WTC11 (cell line): ENCODE measurements at regions not wholly inside any gene's neighbourhood (a gene's known extent, or its start where the extent isn't known, plus 50 kb on each side); places are given as distances from the start of the nearest gene placed in this dataset.

Experiments used
- ATAC-seq: fragments of 200-7000 bp; cut with Tn5 transposase; 2 replicates; pipeline ENCODE4 v1.10.0; 2021; ENCODE audit warnings: mild to moderate bottlenecking, moderate library complexity
- CTCF ChIA-PET: fragments of 300-600 bp; sonication (Branson Sonifier 250); formaldehyde crosslinking; loops from one replicate; lab custom pipeline; 2021; ENCODE audit warnings: antibody characterized with exemption; lab: Charles Lee
- POLR2A ChIA-PET: fragments of 350-600 bp; sonication (Branson Sonifier 250); formaldehyde crosslinking; loops from one replicate; lab custom pipeline; 2021; ENCODE audit warnings: antibody characterized with exemption; lab: Charles Lee
- DNase-seq: peaks from one replicate; pipeline ENCODE4 v3.0.0; 2021; ENCODE audit warnings: low spot score
- H3K27ac Mint-ChIP-seq: 2 replicates; pipeline ENCODE4 v1.8.0; 2021; ENCODE audit warnings: mixed read lengths
- H3K27me3 Mint-ChIP-seq: 2 replicates; pipeline ENCODE4 v1.8.0; 2021; ENCODE audit warnings: low read depth, mild to moderate bottlenecking, moderate library complexity, mixed read lengths
- H3K36me3 Mint-ChIP-seq: 2 replicates; pipeline ENCODE4 v1.8.0; 2021; ENCODE audit warnings: mixed read lengths
- H3K4me1 Mint-ChIP-seq: 2 replicates; pipeline ENCODE4 v1.8.0; 2022; ENCODE audit warnings: mixed read lengths
- H3K4me3 Mint-ChIP-seq: 2 replicates; pipeline ENCODE4 v1.8.0; 2021; ENCODE audit warnings: mild to moderate bottlenecking, moderate library complexity, mixed read lengths
- H3K9me3 Mint-ChIP-seq: 2 replicates; pipeline ENCODE4 v1.8.0; 2021; ENCODE audit warnings: mixed read lengths
- CREM ChIP-seq: sonication (generic); formaldehyde crosslinking; IDR thresholded peaks from 2 replicates; pipeline ENCODE4 v1.8.1; 2022; ENCODE audit warnings: mild to moderate bottlenecking, missing genetic modification reagents, moderate library complexity
- ELF4 ChIP-seq: sonication (generic); formaldehyde crosslinking; IDR thresholded peaks from 2 replicates; pipeline ENCODE4 v1.8.1; 2022; ENCODE audit warnings: low read depth, mild to moderate bottlenecking, moderate library complexity, missing genetic modification reagents
- FOXK1 ChIP-seq: sonication (generic); formaldehyde crosslinking; IDR thresholded peaks from 2 replicates; pipeline ENCODE4 v1.8.0; 2022; ENCODE audit warnings: mild to moderate bottlenecking, moderate library complexity, missing genetic modification reagents
- MXD4 ChIP-seq: fragments of 250-450 bp; sonication (Bioruptor Pico); IDR thresholded peaks from 2 replicates; pipeline ENCODE4 v1.8.0; 2021; ENCODE audit warnings: mild to moderate bottlenecking, moderate library complexity, borderline replicate concordance
- NFYB ChIP-seq: sonication (generic); formaldehyde crosslinking; conservative IDR thresholded peaks from 2 replicates; pipeline ENCODE4 v1.8.0; 2022; ENCODE audit warnings: low read depth, missing genetic modification reagents
- OVOL2 ChIP-seq: fragments of 250-450 bp; sonication (Bioruptor Pico); IDR thresholded peaks from 2 replicates; pipeline ENCODE4 v1.9.0; 2021; ENCODE audit warnings: mild to moderate bottlenecking, borderline replicate concordance
- ZNF396 ChIP-seq: fragments of 250-450 bp; sonication (Bioruptor Pico); IDR thresholded peaks from 2 replicates; pipeline ENCODE4 v1.8.0; 2021; ENCODE audit warnings: mild to moderate bottlenecking, moderate library complexity, borderline replicate concordance
- ZNF423 ChIP-seq: fragments of 250-450 bp; sonication (Bioruptor Pico); IDR thresholded peaks from 2 replicates; pipeline ENCODE4 v2.1.2; 2022; ENCODE audit warnings: mild to moderate bottlenecking, moderate library complexity
- TF ChIP-seq, protein P1 (sequence below): sonication (generic); formaldehyde crosslinking; IDR thresholded peaks from 2 replicates; pipeline ENCODE4 v1.8.1; 2023; ENCODE audit warnings: mild to moderate bottlenecking, missing genetic modification reagents, moderate library complexity
- TF ChIP-seq, protein P2 (sequence below): fragments of 250-450 bp; sonication (Bioruptor Pico); IDR thresholded peaks from 2 replicates; pipeline ENCODE4 v1.8.0; 2021; ENCODE audit warnings: mild to moderate bottlenecking
- TF ChIP-seq, protein P3 (sequence below): sonication (generic); formaldehyde crosslinking; IDR thresholded peaks from 2 replicates; pipeline ENCODE4 v1.8.0; 2022; ENCODE audit warnings: mild to moderate bottlenecking, missing genetic modification reagents
- TF ChIP-seq, protein P4 (sequence below): sonication (generic); formaldehyde crosslinking; IDR thresholded peaks from 2 replicates; pipeline ENCODE4 v1.8.1; 2022; ENCODE audit warnings: low read depth, missing genetic modification reagents, borderline replicate concordance
- TF ChIP-seq, protein P5 (sequence below): sonication (generic); formaldehyde crosslinking; IDR thresholded peaks from 2 replicates; pipeline ENCODE4 v1.8.0; 2022; ENCODE audit warnings: mild to moderate bottlenecking, missing genetic modification reagents
- TF ChIP-seq, protein P6 (sequence below): sonication (generic); formaldehyde crosslinking; IDR thresholded peaks from 2 replicates; pipeline ENCODE4 v1.8.0; 2022; ENCODE audit warnings: missing genetic modification reagents

DNA sequence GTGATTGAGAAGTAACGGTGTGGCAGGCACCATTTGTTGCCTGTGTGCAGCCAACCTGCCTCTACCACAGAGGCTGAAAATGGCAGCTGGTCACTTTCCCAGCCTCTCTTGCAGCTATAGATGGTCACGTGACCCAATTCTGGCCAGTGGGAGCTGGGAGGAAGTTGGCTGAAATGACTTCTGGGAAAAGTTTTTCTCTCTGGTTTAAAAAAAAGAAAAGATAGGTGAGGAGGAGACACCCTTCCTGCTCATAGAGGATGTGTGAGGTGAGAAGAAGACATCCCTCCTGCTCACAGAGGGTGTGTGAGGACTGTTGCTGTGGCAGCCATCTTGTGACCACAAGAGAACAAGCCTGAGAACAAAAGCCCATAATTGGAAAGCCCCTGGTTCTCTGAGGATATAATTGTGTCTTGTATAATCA is 122.8 kb downstream of the SYF2 start:
- H3K27ac Mint-ChIP-seq: no peak overlapping the region
- ChIA-PET CTCF (no interaction called here), POLR2A (no interaction called here)
- peaks cover 6% of the 10 kb centered on the region for H3K27me3 Mint-ChIP-seq
- peaks cover 7% of the 10 kb centered on the region for H3K36me3 Mint-ChIP-seq
- TF ChIP-seq CREM (CRISPR knock-in tag) (no peak), FOXK1 (no peak), NFYB (CRISPR knock-in tag) (no peak), MXD4 (no peak)
- TF ChIP-seq, protein P1, sequence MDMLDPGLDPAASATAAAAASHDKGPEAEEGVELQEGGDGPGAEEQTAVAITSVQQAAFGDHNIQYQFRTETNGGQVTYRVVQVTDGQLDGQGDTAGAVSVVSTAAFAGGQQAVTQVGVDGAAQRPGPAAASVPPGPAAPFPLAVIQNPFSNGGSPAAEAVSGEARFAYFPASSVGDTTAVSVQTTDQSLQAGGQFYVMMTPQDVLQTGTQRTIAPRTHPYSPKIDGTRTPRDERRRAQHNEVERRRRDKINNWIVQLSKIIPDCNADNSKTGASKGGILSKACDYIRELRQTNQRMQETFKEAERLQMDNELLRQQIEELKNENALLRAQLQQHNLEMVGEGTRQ (CRISPR knock-in tag): 0 out of 2 replicates have a peak, but pooled peaks have one; percentile 21
- TF ChIP-seq, protein P2, sequence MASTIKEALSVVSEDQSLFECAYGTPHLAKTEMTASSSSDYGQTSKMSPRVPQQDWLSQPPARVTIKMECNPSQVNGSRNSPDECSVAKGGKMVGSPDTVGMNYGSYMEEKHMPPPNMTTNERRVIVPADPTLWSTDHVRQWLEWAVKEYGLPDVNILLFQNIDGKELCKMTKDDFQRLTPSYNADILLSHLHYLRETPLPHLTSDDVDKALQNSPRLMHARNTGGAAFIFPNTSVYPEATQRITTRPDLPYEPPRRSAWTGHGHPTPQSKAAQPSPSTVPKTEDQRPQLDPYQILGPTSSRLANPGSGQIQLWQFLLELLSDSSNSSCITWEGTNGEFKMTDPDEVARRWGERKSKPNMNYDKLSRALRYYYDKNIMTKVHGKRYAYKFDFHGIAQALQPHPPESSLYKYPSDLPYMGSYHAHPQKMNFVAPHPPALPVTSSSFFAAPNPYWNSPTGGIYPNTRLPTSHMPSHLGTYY (CRISPR knock-in tag): no peak
- H3K4me1 Mint-ChIP-seq: peaks cover 6% of the 10 kb centered on the region
- H3K9me3 Mint-ChIP-seq: peaks cover 10% of the 10 kb centered on the region
- ATAC-seq (no peak), DNase-seq (no peak)
- H3K4me3 Mint-ChIP-seq: no peak overlapping the region

DNA sequence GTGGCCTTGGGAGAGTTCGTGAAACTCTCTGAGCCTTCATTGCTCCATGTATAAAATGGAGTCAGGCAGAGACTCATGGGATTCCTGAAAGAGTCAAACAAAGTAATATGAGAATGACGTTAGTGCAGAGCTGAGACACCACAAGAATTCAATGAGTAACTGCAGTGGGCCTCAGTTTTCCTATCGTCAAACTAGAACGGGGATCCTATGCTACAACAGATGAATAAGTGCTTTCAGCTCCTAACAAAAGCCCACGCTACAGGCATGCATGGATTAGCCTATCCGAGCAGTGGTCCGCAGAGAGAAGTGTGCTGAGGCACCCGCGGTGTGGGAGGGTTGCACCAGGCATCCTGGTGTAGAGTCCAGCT is 124.7 kb downstream of the SYF2 start:
- ATAC-seq (no peak), DNase-seq (no peak)
- Mint-ChIP-seq H3K36me3 (peaks cover 7% of the 10 kb centered on the region), H3K4me1 (peaks cover 6% of the 10 kb centered on the region), H3K27ac (no peak overlapping the region), H3K27me3 (peaks cover 6% of the 10 kb centered on the region), H3K9me3 (peaks cover 10% of the 10 kb centered on the region), H3K4me3 (no peak overlapping the region)
- ChIA-PET CTCF (interaction anchor here (1.6 kb wide), 1 partner anchor 259 kb away, joined by 3 read pairs; no protein-coding TSS in a partner anchor), POLR2A (no interaction called here)
- TF ChIP-seq, protein P3, sequence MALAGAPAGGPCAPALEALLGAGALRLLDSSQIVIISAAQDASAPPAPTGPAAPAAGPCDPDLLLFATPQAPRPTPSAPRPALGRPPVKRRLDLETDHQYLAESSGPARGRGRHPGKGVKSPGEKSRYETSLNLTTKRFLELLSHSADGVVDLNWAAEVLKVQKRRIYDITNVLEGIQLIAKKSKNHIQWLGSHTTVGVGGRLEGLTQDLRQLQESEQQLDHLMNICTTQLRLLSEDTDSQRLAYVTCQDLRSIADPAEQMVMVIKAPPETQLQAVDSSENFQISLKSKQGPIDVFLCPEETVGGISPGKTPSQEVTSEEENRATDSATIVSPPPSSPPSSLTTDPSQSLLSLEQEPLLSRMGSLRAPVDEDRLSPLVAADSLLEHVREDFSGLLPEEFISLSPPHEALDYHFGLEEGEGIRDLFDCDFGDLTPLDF (CRISPR knock-in tag): no peak
- TF ChIP-seq ZNF396 (CRISPR knock-in tag) (no peak), ELF4 (CRISPR knock-in tag) (no peak), ZNF423 (no peak), OVOL2 (CRISPR knock-in tag) (no peak)
- TF ChIP-seq, protein P1 (CRISPR knock-in tag): no peak
- TF ChIP-seq, protein P4, sequence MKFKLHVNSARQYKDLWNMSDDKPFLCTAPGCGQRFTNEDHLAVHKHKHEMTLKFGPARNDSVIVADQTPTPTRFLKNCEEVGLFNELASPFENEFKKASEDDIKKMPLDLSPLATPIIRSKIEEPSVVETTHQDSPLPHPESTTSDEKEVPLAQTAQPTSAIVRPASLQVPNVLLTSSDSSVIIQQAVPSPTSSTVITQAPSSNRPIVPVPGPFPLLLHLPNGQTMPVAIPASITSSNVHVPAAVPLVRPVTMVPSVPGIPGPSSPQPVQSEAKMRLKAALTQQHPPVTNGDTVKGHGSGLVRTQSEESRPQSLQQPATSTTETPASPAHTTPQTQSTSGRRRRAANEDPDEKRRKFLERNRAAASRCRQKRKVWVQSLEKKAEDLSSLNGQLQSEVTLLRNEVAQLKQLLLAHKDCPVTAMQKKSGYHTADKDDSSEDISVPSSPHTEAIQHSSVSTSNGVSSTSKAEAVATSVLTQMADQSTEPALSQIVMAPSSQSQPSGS (CRISPR knock-in tag): no peak
- TF ChIP-seq, protein P5, sequence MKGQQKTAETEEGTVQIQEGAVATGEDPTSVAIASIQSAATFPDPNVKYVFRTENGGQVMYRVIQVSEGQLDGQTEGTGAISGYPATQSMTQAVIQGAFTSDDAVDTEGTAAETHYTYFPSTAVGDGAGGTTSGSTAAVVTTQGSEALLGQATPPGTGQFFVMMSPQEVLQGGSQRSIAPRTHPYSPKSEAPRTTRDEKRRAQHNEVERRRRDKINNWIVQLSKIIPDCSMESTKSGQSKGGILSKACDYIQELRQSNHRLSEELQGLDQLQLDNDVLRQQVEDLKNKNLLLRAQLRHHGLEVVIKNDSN (CRISPR knock-in tag): no peak

DNA sequence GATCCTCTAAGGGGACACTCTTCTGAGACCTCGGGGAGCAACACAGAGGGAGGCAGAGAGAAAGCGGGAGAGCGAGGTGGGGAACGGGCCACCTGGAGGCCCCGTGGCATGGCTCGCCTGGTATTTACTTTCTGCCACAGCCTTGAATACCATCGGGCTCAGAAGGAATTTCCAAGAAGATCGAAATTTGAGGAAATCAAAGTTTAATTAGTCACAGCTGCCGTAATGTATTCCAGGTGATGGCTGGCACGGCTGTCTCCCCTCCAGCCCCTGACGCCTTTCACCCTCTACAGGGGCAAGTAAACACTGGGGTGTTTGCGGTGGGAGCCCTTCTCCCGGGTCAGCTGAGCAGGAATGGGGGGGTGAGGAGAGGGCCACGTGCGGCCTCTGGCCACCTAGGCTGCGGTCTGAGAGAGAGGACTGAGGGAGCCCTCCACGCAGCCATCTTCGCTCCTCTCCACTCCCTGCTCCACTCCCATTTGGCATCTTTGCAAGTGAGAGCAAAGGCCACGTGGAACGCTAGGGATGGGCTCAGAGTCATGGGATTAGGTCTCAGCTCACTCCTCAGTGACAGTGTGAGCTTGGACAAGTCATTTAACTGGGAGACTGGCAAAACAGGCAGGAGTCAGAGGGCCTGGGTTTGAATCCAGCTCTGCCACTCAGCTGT is 125.2 kb downstream of the SYF2 start:
- H3K27ac Mint-ChIP-seq: no peak overlapping the region
- CTCF ChIA-PET: interaction anchor here (1.6 kb wide), 1 partner anchor 259 kb away, joined by 3 read pairs; no protein-coding TSS in a partner anchor
- H3K36me3 Mint-ChIP-seq: peaks cover 7% of the 10 kb centered on the region
- POLR2A ChIA-PET: no interaction called here
- peaks cover 6% of the 10 kb centered on the region for H3K4me1 Mint-ChIP-seq
- TF ChIP-seq, protein P6, sequence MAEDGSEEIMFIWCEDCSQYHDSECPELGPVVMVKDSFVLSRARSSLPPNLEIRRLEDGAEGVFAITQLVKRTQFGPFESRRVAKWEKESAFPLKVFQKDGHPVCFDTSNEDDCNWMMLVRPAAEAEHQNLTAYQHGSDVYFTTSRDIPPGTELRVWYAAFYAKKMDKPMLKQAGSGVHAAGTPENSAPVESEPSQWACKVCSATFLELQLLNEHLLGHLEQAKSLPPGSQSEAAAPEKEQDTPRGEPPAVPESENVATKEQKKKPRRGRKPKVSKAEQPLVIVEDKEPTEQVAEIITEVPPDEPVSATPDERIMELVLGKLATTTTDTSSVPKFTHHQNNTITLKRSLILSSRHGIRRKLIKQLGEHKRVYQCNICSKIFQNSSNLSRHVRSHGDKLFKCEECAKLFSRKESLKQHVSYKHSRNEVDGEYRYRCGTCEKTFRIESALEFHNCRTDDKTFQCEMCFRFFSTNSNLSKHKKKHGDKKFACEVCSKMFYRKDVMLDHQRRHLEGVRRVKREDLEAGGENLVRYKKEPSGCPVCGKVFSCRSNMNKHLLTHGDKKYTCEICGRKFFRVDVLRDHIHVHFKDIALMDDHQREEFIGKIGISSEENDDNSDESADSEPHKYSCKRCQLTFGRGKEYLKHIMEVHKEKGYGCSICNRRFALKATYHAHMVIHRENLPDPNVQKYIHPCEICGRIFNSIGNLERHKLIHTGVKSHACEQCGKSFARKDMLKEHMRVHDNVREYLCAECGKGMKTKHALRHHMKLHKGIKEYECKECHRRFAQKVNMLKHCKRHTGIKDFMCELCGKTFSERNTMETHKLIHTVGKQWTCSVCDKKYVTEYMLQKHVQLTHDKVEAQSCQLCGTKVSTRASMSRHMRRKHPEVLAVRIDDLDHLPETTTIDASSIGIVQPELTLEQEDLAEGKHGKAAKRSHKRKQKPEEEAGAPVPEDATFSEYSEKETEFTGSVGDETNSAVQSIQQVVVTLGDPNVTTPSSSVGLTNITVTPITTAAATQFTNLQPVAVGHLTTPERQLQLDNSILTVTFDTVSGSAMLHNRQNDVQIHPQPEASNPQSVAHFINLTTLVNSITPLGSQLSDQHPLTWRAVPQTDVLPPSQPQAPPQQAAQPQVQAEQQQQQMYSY: no peak
- no peak for DNase-seq
- H3K27me3 Mint-ChIP-seq: peaks cover 6% of the 10 kb centered on the region
- no peak for ATAC-seq
- peaks cover 10% of the 10 kb centered on the region for H3K9me3 Mint-ChIP-seq
- no peak overlapping the region for H3K4me3 Mint-ChIP-seq
